ENCODE measurements at regions not wholly inside any gene's neighbourhood (a gene's known extent, or its start where the extent isn't known, plus 50 kb on each side); places are given as distances from the start of the nearest gene placed in this dataset.
"Not testable (repeated sequence)": the region's sequence is repeated elsewhere in the genome, so short reads cannot be mapped to it uniquely, and the experiment has no call there.

DNA sequence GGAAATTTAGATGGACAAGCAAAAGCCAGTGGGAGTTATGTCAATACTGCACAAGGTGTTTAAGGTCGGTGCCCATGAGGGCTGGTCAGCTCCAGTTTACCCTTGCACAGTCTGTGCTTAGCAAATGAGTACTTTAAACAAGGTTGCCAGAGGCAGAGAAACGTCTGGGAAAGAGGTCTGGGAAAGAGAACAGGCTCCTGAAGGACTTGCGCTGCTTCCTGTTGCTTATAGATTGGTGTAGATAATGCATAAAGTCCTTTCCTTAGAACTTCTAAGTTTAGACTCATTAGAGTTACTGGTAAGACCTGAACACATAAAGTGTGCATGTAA, 162.6 kb upstream of the P2RY1 start:
- DNase-seq: no peak

DNA sequence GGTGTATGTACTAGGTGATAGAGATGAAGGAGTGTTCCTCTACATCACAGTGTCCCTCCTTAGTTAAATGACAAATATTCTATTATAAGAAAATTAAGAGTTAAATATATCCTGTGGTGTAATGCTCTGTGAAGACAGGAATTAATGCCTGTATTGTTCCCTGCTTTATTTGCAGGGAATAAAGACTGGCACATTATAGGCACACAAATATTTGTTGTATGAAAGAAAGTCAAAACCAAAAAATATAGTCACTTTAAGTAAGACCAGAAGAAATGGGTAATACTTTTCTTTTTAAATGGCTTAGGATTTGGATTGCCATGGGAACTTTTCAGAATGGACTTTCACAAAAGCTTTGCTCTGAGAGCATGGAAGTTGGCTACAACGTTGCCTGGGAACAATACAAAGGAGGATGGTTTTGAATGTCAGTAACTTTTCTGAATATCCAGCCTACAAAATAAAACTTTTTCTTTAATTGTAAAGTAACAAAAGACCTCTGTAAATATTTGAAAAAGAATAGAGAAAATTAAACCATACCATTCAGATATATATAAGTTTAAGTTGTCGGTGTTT, 158.0 kb upstream of the P2RY1 start:
- DNase-seq: no peak

- DNase-seq: no peak
These were observed 157.4 kb upstream of the P2RY1 start for GRCh38 chr3:152677491-152677890.

DNA sequence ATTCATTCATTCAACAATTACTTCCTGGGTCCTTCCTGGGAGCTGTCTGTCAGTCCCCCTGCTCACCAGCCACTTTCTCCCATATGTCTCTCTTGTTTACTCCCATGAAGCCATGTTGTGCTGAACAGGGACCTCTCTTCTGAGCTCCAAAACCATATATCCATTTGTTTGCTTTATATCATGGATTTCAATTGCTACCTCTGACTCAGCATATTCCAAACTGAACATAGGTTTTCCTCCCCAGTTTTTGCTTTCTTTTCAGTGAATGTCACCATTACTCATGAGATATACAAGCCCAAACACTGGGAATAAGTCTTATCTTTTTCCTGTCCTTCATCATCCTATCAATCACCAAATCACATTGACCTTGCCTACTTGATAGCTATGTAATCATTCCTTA, 152.5 kb upstream of the P2RY1 start:
- DNase-seq: no peak

GRCh38 chr3:152683521-152683999, 151.4 kb upstream of the P2RY1 start:
- no peak for DNase-seq

DNA sequence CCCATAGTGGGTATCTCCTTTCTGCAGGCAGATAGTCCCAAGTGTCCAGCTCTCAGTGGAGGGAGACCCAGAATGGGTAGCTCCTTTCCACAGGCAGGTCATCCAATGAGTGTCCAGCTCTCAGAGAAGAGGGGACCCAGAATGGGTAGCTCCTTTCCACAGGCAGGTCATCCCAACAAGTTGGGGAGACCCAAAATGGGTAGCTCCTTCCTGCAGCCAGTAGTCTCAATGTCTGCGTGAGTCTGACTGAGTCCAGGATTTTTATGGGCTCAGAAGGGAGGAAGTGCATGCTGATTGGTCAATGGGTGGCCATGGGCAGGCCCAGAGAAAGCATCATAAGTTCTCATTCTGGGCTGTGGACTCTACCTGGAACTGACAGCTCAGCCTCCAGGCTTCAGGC, 150.7 kb upstream of the P2RY1 start:
- no peak for DNase-seq

GRCh38 chr3:152688313-152688712, 146.6 kb upstream of the P2RY1 start:
- DNase-seq: no peak

DNA sequence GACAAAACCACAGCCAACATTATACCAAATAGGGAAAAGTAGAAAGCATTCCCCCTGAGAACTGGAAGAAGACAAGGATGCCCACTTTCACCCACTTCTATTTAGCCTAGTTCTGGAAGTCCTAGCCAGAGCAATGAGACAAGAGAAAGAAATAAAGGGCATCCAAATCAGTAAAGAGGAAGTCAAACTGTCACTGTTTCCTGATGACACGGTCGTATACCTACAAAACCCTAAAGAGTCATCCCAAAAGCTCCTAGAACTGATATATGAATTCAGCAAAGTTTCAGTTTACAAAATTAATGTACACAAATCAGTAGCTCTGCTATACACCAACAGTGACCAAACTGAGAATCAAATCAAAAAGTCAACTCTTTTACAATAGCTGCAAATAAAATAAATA, 142.6 kb upstream of the P2RY1 start:
- not testable (repeated sequence) for DNase-seq

DNA sequence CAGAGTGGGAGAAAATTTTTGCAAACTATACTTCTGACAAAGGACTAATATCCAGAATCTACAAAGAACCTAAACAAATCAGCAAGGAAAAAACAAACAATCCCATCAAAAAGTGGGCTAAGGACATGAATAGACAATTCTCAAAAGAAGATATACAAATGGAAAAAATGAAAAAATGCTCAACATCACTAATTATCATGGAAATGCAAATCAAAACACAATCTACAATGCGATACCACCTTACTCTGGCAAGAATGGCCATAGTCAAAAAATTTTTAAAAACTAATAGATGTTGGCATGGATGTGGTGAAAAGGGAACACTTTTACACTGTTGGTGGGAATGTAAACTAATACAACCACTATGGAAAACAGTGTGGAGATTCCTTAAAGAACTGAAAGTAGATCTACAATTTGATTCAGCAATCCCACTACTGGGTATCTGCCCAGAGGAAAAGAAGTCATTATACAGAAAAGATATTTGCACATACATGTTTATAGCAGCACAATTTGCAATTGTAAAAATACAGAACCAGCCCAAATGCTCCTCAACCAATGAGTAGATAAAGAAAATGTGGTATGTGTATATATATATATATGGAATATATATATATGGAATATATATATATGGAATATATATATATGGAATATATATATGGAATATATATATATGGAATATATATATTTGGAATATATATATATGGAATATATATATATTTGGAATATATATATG, 141.2 kb upstream of the P2RY1 start:
- not testable (repeated sequence) for DNase-seq

GRCh38 chr3:152695840-152696239, 139.1 kb upstream of the P2RY1 start:
- no peak for DNase-seq

DNA sequence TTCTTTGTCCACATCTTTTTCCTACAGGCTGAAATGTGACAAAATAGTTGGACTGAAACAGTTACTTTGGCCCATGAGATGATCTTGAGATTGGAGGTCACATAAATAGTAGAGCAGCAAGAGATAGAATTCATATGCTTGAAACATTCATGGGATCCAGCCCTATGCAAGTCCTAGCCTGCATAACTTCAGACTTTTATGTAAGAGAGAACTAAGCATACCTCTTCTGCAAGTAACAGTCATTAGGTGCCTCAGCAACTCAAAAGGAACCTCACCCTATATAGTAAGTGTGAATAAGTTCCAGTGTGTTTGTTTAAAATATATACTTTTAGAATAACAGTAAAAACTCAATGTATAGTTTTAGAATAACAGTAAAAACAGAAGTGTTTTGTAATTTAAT, 138.0 kb upstream of the P2RY1 start:
- DNase-seq: no peak

GRCh38 chr3:152703245-152703890, 131.6 kb upstream of the P2RY1 start:
- no peak for DNase-seq

DNA sequence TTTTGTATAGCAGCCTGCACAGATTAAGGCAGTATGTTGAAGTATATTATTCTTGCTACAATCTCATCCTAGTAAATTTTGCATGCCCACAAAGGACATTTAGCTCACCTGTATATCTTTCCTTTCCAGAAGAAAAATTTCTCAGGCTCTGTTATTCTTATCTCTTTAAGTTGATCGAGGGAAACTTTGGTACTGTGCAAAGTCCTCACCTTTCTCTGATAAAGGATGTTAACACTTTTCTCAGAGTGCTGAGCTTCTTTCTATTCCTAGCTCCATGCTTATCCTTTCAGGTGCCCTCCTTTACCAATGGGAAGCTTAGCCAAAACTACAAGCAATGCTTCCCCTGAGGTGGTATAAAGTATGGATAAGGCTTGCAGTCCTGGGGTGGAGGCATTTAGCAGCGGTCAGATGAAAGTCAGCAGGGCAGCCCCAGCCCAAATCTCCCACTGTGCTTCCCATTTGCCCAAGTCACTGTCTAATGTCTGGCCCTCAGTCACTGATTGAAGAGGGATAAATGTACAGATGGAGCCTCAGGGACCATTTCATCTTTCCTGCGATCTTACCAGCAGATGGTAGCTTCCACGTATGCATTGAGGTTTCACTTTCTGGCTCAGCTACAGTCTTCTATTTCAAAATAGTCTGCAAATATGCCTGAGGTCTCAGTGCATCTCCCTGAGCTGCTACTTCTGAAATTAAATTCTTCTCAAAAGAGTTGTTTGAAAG, 127.8 kb upstream of the P2RY1 start:
- no peak for DNase-seq

DNA sequence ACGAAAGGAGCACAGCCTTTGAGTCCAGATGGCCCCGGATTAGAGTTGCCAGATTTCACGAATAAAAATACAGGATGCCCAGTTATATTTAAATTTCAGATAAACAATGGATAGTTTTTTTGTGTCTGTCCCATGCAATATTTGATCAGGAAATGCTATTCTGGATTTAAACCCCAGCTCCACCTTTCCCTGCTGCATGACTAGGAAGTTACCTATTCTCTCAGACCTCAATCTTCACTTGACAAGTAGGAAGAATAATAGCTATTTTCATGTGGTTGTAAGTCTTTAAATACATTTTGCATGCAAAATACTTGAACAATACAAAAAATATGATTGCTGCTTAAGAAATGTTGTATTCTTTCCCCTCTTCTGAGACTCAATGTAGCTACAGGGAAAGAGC, 125.3 kb upstream of the P2RY1 start:
- no peak for DNase-seq

- no peak for DNase-seq
These were observed 124.4 kb upstream of the P2RY1 start for GRCh38 chr3:152710549-152710948.

- no peak for DNase-seq
These were observed 120.9 kb upstream of the P2RY1 start for GRCh38 chr3:152713989-152714388.

DNA sequence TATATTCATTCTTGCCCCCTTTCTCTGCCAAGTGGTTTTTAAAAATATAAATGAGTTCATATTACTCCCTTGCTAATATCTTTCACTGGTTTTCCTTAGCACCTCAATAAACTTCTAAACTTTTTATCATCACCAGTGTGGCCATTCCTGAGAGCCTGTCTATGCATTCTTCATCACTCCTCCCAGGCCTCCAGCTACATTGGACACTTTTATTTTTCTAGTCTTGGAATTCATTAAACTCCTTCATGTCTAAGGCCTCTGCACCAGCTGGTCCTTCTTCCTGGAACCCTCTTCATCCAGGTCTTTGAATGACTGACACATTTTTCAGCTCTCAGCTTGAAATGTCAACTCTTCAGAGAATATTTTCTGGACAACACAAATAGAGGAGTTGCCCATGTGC, 120.4 kb upstream of the P2RY1 start:
- no peak for DNase-seq

GRCh38 chr3:152717252-152717651, 117.7 kb upstream of the P2RY1 start:
- no peak for DNase-seq

- DNase-seq: no peak
These were observed 116.1 kb upstream of the P2RY1 start for GRCh38 chr3:152718810-152719209.

GRCh38 chr3:152719264-152719663, 115.7 kb upstream of the P2RY1 start:
- no peak for DNase-seq

- no peak for DNase-seq
These were observed 113.8 kb upstream of the P2RY1 start for GRCh38 chr3:152720951-152721718.

- no peak for DNase-seq
These were observed 110.7 kb upstream of the P2RY1 start for GRCh38 chr3:152724270-152724669.

Data from NCI-H1092 treated with DMSO at 0.1 percent for 48 hours (cell line).